LNCAP (cell line): ENCODE measurements at regions not wholly inside any gene's neighbourhood (a gene's known extent, or its start where the extent isn't known, plus 50 kb on each side); places are given as distances from the start of the nearest gene placed in this dataset.

Experiments used
- TF ChIP-seq, protein P1 (sequence below): fragments of 450-650 bp; IDR thresholded peaks from 2 replicates; pipeline ENCODE4 v1.5.1; 2017; ENCODE audit warnings: mild to moderate bottlenecking

DNA sequence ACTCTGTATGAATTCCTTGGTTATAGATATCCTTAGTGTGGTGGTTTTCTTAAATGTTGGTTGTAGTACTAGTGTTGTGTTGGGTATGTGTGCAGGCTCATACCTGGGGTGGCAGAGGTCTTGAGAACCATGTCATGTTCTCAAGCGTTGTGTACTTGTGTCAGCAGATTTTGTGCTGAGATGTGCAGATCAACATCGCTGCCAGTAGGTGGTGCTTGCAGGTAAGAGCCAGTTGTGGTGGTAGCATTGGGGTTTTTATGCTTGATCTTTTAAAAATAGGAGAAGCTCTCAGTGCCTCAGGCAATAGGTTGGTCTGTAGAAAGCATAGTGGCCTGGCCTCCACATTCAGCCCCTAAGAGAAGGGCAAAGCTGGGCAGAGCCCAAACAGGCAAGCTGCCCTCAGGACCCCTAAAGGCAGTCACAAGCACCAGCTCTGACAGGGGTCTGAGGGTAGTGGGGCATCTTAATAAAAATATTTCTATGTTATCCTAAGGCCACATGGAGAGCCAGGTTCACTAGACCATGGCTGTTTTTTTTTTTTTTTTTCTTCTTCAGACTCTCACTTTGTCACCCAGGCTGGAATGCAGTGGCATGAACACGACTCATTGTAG lies 164.0 kb downstream of the IL20RB start:
- TF ChIP-seq, protein P1, sequence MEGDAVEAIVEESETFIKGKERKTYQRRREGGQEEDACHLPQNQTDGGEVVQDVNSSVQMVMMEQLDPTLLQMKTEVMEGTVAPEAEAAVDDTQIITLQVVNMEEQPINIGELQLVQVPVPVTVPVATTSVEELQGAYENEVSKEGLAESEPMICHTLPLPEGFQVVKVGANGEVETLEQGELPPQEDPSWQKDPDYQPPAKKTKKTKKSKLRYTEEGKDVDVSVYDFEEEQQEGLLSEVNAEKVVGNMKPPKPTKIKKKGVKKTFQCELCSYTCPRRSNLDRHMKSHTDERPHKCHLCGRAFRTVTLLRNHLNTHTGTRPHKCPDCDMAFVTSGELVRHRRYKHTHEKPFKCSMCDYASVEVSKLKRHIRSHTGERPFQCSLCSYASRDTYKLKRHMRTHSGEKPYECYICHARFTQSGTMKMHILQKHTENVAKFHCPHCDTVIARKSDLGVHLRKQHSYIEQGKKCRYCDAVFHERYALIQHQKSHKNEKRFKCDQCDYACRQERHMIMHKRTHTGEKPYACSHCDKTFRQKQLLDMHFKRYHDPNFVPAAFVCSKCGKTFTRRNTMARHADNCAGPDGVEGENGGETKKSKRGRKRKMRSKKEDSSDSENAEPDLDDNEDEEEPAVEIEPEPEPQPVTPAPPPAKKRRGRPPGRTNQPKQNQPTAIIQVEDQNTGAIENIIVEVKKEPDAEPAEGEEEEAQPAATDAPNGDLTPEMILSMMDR = peak; percentile 73

DNA sequence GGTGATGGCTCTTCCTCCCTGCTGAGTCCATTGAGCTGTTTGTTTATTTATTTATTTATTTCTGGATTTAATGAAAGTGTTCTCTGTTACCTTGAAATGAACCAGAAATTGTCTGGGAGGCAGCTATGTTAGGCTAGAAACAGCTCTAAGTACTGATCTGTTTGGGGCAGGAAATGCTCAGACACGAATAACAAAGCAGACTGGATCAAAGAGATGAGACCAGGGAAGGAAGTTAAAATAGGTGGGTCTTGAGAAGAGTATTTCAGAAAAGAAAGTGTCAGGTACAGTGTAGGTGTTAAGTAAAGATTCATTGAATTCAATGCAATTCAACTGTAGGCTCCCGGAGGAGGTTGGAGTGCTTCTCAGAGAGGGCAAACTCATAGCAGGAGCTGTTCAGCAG lies 173.3 kb downstream of the IL20RB start:
- TF ChIP-seq, protein P1 = no peak

DNA sequence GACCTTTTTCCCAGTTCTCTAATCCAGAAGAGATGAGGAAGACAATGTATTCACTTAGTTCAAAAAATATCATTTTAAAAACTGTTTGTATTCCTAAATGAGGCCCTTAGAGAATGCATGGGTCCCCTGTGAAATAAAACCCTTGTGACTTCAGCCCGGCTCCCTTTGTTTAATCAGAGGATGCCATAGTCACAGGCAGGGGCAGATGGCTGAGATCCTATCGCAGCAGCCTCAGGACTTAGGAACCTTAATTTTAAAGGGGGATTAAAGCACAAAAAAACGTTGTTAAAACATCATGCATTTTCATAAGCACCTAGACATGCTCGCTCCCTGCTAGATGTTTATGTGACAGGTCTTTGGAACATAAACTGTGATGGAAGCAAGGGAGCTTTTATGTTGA lies 176.6 kb downstream of the IL20RB start:
- TF ChIP-seq, protein P1 = no peak

DNA sequence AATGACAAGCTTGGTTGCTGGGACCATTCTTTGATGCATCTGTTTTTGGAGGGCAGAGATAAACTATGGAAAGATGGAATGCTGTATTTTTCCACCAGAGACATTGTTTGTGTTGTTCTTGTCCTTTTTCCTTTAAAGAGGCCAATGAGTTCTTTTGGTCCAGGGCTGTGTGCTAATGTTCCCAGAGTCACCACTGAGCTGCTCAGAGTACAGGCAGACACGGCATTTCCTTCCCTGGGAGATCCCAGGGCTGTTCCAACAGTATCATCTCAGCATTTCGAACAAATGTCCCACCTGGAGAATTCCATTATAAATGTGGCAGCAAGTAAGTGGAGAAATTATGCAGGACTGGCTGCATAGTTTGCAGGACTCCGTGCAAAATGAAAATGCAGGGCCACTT lies 190.6 kb downstream of the IL20RB start:
- TF ChIP-seq, protein P1 = no peak

DNA sequence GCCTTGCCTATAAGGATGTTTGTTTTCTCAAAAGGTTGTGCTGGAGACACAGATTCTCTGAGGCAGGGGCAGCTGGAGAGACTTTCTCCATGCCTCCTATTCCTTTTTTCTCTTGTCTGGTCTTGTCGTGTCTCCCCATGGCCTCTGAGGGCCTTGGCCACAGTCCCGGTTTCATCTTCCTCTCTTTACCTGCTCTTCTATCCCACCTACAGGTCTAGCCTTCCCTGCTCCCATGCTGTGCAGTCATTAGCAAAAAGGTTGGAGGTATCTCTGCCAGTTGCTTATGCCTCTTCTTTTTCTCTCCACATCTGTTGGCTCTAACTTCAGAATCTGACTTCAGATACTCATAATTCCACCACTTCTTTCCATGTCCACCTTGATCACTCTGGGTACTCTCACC lies 191.1 kb downstream of the IL20RB start:
- TF ChIP-seq, protein P1 = no peak

DNA sequence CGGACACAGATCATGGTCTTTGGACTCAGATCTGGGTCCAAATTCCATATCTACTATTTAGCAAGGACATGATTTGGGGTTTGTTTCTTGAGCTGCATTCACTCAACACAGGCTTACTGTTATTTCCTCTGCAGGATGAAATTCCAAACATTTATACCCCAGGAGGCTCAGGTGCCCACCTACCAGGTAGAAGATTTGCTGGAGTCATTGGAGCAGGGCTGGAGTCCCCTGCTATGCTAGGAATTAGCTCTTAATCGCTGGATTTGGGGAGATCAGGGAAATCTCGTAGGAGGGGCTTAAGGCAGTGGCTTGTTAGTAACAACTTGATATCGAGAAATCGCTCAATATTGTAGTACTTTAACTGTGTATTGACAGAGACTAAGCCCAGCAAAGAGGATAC lies 193.0 kb downstream of the IL20RB start:
- TF ChIP-seq, protein P1 = no peak

DNA sequence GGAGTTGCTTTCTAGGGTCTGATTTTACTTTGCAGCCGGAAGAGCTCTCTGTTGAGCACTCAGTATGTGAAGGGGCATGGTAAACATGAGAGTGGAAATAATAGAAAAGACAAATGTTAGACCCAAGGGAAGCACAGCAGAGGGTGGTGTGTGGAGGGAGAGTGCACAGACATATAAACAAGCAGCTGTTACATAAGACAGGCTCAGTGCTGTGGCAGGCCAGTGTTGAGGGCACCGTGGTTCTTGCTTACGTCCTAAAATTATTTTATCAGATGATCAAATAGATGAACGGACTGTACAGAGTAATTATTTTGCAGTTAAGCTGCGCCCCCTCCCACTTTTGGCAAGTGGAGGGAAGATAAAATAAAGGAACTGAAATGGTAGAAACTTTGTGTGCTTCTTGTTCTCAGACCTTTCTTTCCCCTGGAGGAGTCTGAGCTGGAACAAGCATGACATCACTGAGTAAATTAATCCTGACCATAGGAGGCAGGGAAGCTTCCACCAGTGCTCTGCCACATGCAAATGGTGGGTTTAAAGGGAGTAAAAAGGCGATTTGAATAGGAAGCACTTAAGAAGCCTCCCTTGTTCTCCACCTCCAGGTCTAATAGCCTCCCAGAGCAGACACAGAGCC lies 205.6 kb downstream of the IL20RB start:
- TF ChIP-seq, protein P1 = no peak
